B cell (primary cell): ENCODE measurements at regions not wholly inside any gene's neighbourhood (a gene's known extent, or its start where the extent isn't known, plus 50 kb on each side); places are given as distances from the start of the nearest gene placed in this dataset.

ENCODE experiments used
- ATAC-seq: fragments of 200-7000 bp; cut with Tn5 transposase; one replicate; pipeline ENCODE4 v1.10.0; 2021; ENCODE audit warnings: low read depth, mild to moderate bottlenecking, moderate number of reproducible peaks, moderate library complexity
- CTCF ChIA-PET: fragments of 350-600 bp; sonication (Branson Sonifier 250); formaldehyde crosslinking; loops from one replicate; lab custom pipeline; 2021; ENCODE audit warnings: antibody characterized with exemption, inconsistent platforms; lab: Charles Lee
- POLR2A ChIA-PET: fragments of 350-600 bp; sonication (Branson Sonifier 250); formaldehyde crosslinking; loops from one replicate; lab custom pipeline; 2021; ENCODE audit warnings: antibody characterized with exemption; lab: Charles Lee
- DNase-seq: peaks from one replicate; pipeline ENCODE4 v3.0.0; 2013
- H2AFZ ChIP-seq: 2 replicates; pipeline ENCODE4 v1.6.1; 2012; ENCODE audit warnings: mild to moderate bottlenecking, low read depth, low read length; ENCODE audit not compliant: insufficient read depth, poor library complexity, severe bottlenecking
- H3K27ac ChIP-seq, 2 donors: 1 replicate in 1 of 2; 2 replicates in 1 of 2; pipeline ENCODE4 v1.5.1; 2012 to 2013; ENCODE audit warnings: low read length in 2 of 2, mild to moderate bottlenecking in 2 of 2, moderate library complexity in 1 of 2
- H3K27me3 ChIP-seq, 4 experiments: fragments of 200-600 bp in 1 of 4; sonication (generic) in 1 of 4; replicated peaks in 1 of 4; 1 replicate in 2 of 4; 2 replicates in 2 of 4; pipeline versions ENCODE4 v1.6.1 to v1.7.0; 2013 to 2016; ENCODE audit warnings: low read length in 3 of 4, mild to moderate bottlenecking in 2 of 4, mixed read lengths in 1 of 4, moderate library complexity in 1 of 4; ENCODE audit not compliant: insufficient read depth in 4 of 4, control insufficient read depth in 3 of 4; ENCODE audit errors: control extremely low read depth in 1 of 4
- H3K36me3 ChIP-seq, 2 experiments: replicated peaks in 1 of 2; 1 replicate in 1 of 2; 2 replicates in 1 of 2; pipeline versions ENCODE4 v1.6.1 to v1.7.1; 2013; ENCODE audit warnings: low read length in 1 of 2; ENCODE audit not compliant: insufficient read depth in 2 of 2, control insufficient read depth in 1 of 2; ENCODE audit errors: control extremely low read depth in 1 of 2, extremely low read depth in 1 of 2
- H3K4me1 ChIP-seq, 2 donors: fragments of 200-600 bp in 1 of 2; sonication (generic) in 1 of 2; 1 replicate in 1 of 2; 2 replicates in 1 of 2; pipeline versions ENCODE4 v1.5.1 to v1.6.1; 2013 to 2017; ENCODE audit warnings: low read length in 2 of 2; ENCODE audit not compliant: control insufficient read depth in 2 of 2, insufficient read depth in 2 of 2
- H3K4me2 ChIP-seq: replicated peaks from 2 replicates; pipeline ENCODE3; 2012; ENCODE audit warnings: mild to moderate bottlenecking, low read depth, low read length; ENCODE audit not compliant: poor library complexity, severe bottlenecking
- H3K4me3 ChIP-seq, 5 experiments: fragments of 200-600 bp in 1 of 5; sonication (generic) in 1 of 5; 1 replicate in 3 of 5; 2 replicates in 2 of 5; pipeline versions ENCODE4 v1.5.1 to v1.7.0; 2011 to 2016; ENCODE audit warnings: low read length in 4 of 5, mild to moderate bottlenecking in 4 of 5, low read depth in 2 of 5, control low read depth in 1 of 5, moderate library complexity in 1 of 5; ENCODE audit not compliant: insufficient read depth in 1 of 5; ENCODE audit errors: control extremely low read depth in 1 of 5, extremely low read depth in 1 of 5
- H3K79me2 ChIP-seq: fragments of 200-600 bp; sonication (generic); one replicate; pipeline ENCODE4 v1.6.0; 2016; ENCODE audit warnings: low read length; ENCODE audit not compliant: control insufficient read depth, insufficient read depth
- H3K9ac ChIP-seq: fragments of 200-600 bp; sonication (generic); 2 replicates; pipeline ENCODE4 v1.6.1; 2017; ENCODE audit warnings: mild to moderate bottlenecking, low read length, moderate library complexity
- H3K9me3 ChIP-seq, 3 donors: one replicate each; pipeline versions ENCODE4 v1.6.1 to v1.7.1; 2013; ENCODE audit warnings: low read length in 2 of 3; ENCODE audit not compliant: control insufficient read depth in 2 of 3, insufficient read depth in 1 of 3; ENCODE audit errors: control extremely low read depth in 1 of 3
- H4K20me1 ChIP-seq: 2 replicates; pipeline ENCODE4 v1.6.0; 2012; ENCODE audit warnings: mild to moderate bottlenecking, low read length; ENCODE audit not compliant: insufficient read depth, control insufficient read depth, poor library complexity, severe bottlenecking
- H3K27ac Mint-ChIP-seq: one replicate; pipeline ENCODE4 v1.8.0; 2021; ENCODE audit warnings: mixed read lengths
- H3K27me3 Mint-ChIP-seq: one replicate; pipeline ENCODE4 v1.8.0; 2021; ENCODE audit warnings: mixed read lengths
- H3K4me1 Mint-ChIP-seq: one replicate; pipeline ENCODE4 v1.8.0; 2021; ENCODE audit warnings: mixed read lengths
- H3K4me3 Mint-ChIP-seq: one replicate; pipeline ENCODE4 v1.8.0; 2021; ENCODE audit warnings: mixed read lengths
- H3K9me3 Mint-ChIP-seq: one replicate; pipeline ENCODE4 v1.8.0; 2022; ENCODE audit warnings: mixed read lengths; ENCODE audit not compliant: insufficient read depth
- CTCF ChIP-seq: fragments of 200-600 bp; IDR thresholded peaks from one replicate; pipeline ENCODE4 v1.8.0; 2022; ENCODE audit warnings: antibody characterized with exemption, mild to moderate bottlenecking
- EZH2 ChIP-seq: IDR thresholded peaks from 2 replicates; pipeline ENCODE4 v1.6.1; 2012; ENCODE audit warnings: borderline replicate concordance, low read depth, mild to moderate bottlenecking, moderate library complexity, low read length; ENCODE audit not compliant: insufficient read depth, poor library complexity, severe bottlenecking
- WGBS: methylation state at CpG from one replicate; pipeline ENCODE4 v1.1.5; 2013; ENCODE audit warnings: missing lambda C conversion rate; ENCODE audit not compliant: insufficient coverage; 5-methylcytosine and 5-hydroxymethylcytosine counted together
- intact Hi-C: fragments of 100-400 bp; cut with micrococcal nuclease; formaldehyde crosslinking; loops from one replicate; pipeline ENCODE4 v1.10.0; 2022

GRCh38 chr2:128499367-128500137 is 180.9 kb upstream of the HS6ST1 start:
- Mint-ChIP-seq H3K4me3 (no peak overlapping the region), H3K4me1 (peaks cover 26% of the 10 kb centered on the region), H3K9me3 (no peaks in the 10 kb centered on the region), H3K27me3 (no peaks in the 10 kb centered on the region), H3K27ac (no peak overlapping the region)
- 88% methylated on average over 14 of the region's 17 CpGs for WGBS
- no peak overlapping the region for H3K27ac ChIP-seq
- no peak for DNase-seq
- intact Hi-C loops: no loop called here
- peaks cover 14 to 23% of the 10 kb centered on the region in 2 donors for H3K4me1 ChIP-seq
- H3K4me2 ChIP-seq: no peak overlapping the region
- H3K9me3 ChIP-seq: no peaks in the 10 kb centered on the region
- no peaks in the 10 kb centered on the region for H3K79me2 ChIP-seq
- TF ChIP-seq CTCF (no peak), EZH2 (no peak)
- no peak overlapping the region for H3K4me3 ChIP-seq
- no peak overlapping the region for H3K9ac ChIP-seq
- no peak overlapping the region for H2AFZ ChIP-seq
- ATAC-seq: no peak
- H4K20me1 ChIP-seq: no peaks in the 10 kb centered on the region
- peaks cover 0 to 4% (median 1%) of the 10 kb centered on the region in 4 experiments for H3K27me3 ChIP-seq
- no peaks in the 10 kb centered on the region for H3K36me3 ChIP-seq
- POLR2A ChIA-PET: no interaction called here
- CTCF ChIA-PET: no interaction called here

GRCh38 chr2:128500138-128500800 is 181.6 kb upstream of the HS6ST1 start:
- Histone ChIP-seq H3K79me2 (no peaks in the 10 kb centered on the region), H4K20me1 (no peaks in the 10 kb centered on the region), H3K4me1 (peaks cover 21 to 30% of the 10 kb centered on the region in 2 donors), H3K9me3 (no peaks in the 10 kb centered on the region), H3K4me3 (no peak overlapping the region), H3K27me3 (peaks cover 0 to 4% (median 1%) of the 10 kb centered on the region in 4 experiments), H3K27ac (no peak overlapping the region), H3K4me2 (no peak overlapping the region), H3K36me3 (no peaks in the 10 kb centered on the region), H3K9ac (no peak overlapping the region), H2AFZ (no peak overlapping the region)
- no peak for TF ChIP-seq CTCF
- TF ChIP-seq EZH2: no peak
- no peaks in the 10 kb centered on the region for H3K27me3 Mint-ChIP-seq
- POLR2A ChIA-PET: interaction anchor here (0.7 kb wide), 1 partner anchor 51 kb away, joined by 5 read pairs; no protein-coding TSS in a partner anchor
- 41% methylated on average over 8 of the region's 10 CpGs for WGBS
- no peak overlapping the region for H3K4me3 Mint-ChIP-seq
- CTCF ChIA-PET: no interaction called here
- peaks cover 33% of the 10 kb centered on the region for H3K4me1 Mint-ChIP-seq
- intact Hi-C loops: no loop called here
- no peak overlapping the region for H3K27ac Mint-ChIP-seq
- no peaks in the 10 kb centered on the region for H3K9me3 Mint-ChIP-seq
- DNase-seq: no peak
- ATAC-seq: no peak
